NCI-H1930 (cell line): ENCODE measurements at regions not wholly inside any gene's neighbourhood (a gene's known extent, or its start where the extent isn't known, plus 50 kb on each side); places are given as distances from the start of the nearest gene placed in this dataset.

Experiments
- DNase-seq, 2 experiments: peaks; one replicate each; lab custom pipeline; 2025; lab: John Stamatoyannopoulos, UW

DNA sequence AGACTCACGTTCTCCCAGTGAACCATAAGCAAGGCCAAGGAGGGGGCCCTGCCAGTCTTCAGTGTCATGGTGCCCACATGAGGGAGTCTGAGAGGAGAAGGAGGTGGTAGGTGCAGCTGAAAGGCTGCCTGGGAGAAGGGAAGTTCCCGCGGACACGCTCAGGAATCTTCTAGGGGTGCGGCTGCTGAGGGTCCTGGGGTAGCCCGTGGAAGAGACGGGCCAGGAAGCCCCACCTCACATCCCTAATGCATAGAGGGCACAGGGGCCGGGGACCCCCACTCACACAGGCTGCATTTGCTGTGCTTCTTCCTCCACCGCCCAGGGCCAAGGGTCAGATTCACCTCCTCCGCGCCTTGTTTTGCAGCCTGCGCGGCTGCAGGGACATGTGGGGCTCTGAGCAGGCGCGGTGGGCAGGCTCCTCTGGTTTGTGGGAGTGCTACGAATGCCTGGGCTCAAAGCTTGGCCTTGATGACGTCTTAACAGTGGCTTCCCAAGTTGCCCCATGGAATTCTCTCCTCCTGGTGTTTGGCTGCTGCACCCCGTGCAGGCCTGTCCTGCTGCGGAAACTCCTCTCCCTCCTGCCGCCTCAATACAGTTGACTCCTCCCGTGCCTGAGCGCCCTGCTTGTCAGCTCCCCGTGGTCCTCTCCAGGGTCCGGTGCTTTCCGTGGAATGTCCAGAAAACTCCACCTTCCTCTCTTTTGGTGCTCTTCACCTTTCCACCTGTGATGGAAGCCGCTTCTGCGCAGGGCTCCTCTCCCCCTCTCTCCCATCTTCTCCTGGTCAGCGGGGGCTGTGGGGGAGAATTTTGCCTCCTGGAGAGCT, 95.7 kb downstream of the VAPA start:
- DNase-seq = no peak

DNA sequence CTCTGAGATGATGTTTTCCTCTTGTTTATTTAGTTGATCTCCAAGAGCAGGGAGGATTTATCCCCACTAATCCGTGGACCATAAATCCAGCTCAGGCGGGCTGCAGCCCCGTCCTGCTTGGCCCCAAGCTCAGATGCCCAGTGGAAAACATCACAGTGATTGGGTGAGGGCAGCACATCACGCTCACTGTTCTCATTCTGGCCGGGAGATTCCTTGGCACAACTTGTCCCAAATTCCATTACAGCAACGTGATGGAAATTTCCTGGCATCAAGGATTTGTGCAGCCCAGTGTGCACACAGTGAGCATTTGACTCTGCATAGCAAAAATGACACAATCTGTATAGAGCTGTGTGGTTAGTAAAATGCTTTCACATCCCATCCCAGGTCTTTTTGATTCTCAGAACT, 96.8 kb downstream of the VAPA start:
- DNase-seq = no peak

DNA sequence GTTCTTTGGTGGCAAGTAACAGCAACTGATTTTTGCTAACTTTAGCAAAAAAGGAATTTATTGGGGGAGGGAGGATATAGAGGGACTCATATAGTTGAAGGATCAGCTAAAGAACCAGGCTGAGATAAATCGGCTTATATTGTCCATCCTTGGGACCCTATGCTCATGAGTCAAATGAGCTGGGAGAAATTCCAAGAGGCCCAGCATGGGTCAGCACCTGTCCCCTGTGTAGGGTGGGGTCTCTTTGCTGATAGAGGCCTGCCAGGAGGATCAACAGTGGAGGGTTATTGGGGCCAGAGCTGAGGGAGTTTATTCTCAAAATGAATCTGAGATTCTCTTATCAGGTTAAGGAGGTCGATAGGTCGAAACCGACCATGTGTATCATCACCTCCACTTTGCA, 97.2 kb downstream of the VAPA start:
- DNase-seq = no peak

DNA sequence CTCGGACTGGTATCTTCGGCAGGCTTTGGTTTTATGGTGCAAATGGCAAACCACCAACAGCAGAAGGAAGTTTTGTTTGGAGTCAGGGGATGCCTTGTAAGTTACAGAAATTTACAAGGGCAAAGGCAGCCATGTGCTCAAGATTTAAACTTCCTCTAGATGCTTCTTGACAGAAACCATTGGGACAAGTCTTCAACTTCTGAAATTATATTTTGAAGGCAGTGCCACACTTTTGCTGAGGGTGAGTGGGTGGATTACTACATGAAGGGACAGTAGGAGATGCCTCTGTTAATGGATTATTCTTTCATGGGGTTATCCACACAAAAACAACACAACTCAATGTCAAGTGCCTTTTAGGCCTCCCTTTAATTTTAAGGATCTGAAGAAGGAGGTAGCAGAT, 97.9 kb downstream of the VAPA start:
- DNase-seq = no peak

DNA sequence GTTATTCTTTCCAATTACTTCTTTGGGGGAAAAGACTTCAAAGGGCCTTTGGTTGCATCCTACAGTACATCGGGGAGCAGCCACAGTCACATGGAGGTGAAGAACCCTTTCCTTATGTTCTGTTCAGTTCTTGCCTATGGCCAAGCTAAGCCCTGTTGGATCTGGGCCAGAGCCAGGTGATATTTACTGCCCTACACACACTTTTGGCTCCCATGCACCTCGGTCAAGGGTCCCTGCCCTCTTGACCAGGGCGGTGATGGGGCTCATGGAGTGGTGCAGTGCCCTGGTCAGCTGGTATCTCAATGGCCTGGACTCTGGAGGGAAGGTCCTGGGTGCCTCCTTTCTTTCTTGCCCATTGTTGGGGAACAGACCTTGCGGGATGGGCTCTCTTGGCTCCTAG, 98.7 kb downstream of the VAPA start:
- no peak for DNase-seq

DNA sequence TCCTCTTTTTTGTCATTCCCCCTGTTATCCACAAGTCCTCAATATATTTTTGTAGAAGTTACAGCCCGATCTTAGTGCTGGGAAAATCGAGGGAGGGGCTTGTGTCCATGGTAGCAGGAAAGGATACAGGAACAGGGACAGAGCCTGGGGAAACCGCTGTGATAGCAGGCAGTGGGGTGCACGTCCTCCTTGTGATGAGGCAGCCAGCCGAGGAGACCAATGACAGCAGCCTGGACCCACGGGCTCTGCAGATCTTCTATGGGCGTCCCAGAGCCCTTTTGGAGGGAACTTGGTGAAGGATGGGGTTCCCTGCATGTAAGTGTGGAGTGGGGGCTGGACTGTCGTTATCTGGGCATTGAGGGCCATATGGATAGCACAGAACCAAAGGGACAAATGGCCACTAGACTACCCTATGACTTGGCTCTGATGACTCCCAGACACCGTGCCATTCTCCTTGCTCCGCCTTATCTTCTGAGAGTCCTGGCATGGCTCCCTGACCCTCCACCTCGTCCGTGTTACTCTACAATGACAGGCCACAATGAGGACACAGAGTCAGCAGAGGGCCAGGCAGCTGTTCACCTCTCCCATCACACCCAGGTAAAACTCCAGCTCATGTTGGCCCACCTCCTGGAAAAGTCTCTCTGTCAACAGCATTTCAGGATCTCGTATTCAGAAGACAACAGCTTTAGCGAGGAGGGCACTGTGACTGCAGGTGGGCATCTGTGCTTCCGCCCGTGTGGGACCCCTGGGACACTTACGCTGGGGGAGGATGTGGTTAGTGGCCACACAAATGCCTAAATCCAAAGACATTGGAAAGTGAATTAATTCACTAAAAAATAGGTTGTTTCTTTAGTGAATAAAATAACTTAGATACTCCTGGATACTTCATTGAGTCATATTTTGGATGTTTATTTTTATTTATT, 100.1 kb downstream of the VAPA start:
- no peak for DNase-seq

DNA sequence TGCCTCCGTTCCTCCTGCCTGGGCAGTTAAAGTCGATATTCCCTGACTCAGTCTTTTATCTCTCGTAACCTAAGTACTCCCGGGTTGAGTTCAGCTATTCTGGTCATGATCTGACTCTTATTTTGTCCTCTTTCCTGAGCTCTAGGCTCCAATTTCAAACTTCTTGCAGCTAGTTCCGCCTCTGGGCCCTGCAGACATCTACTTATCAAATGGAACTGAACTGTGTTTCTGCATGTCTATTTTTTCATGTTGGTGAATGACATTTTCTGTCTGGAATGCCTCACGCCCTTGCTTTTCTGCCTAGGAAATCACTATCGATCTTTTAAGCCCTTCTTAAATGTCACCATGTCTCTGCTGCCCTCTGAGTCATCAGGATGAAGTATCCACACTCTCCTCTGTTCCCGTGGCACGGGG, 101.5 kb downstream of the VAPA start:
- no peak for DNase-seq

DNA sequence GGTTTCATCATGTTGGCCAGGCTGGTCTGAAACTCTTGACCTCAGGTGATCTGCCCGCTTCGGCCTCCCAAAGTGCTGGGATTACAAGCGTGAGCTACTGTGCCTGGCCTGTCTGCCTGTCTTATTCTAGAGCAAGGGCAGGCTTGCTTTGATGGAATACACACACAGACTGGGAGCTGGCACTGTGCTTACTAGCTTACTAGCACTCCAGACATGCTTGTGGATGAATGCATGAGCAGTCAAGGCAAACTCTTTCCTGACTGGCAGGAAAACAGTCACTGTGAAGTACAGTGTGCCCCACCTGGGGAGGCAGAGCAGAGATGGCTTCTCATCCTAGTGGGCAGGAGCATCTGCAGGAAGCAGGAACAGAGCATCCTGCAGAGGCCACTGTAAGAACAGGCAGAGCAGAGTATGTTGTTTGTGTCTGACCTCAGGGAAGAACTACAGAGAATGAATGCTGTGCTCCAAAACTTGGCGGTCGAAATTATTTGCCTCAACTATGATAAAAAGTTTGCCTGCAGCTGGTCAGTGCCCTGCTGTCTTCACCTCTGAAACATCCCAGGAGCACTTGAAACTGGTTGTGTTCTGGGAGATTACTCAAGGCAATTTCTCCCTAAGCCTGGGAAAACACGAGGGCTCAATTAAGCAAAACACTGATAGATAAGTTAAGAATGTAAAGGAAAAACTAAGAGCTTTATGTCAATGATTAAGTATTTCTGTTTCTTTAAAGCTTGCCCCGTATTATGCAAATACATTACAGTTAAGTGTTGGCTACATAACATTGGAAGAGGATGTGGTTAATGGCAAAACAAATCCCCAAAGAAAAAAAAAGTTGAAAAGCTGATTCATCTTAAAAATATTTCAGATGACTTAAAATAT, 102.4 kb downstream of the VAPA start:
- DNase-seq = no peak

DNA sequence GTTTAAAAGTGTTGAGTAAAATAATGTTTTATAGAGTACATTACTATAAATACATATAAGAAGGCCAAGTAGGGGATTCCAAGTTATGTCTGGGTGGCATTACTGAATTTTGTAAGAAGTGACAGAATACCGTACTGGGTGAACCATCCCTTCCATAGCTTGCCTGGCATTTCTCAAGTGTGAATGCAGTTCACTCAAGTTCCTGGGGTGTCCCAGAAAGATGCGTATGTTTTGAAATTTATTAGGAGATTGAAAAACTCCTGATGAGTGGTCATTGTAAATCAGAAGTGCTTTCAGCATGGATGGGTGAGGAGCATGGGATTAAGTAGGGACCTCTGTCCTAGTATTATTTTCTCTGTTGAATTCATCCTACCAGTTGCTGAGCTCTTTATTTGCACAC, 103.2 kb downstream of the VAPA start:
- DNase-seq = no peak

DNA sequence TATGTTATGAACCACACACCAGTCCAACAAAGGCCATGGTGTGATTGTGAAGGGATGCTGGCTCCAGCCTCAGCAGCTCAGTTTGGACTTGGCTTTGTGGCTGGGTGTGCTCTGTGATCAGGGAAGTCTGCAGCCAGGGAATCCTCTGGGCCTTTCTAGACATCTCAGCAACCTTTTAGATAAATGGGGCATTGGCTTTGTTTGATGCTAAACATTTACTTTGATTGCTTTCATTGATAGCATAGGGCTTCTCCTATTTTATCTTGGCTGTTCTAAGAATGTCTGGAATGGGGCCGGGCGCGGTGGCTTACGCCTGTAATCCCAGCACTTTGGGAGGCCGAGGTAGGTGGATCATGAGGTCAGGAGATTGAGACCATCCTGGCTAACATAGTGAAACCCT, 104.5 kb downstream of the VAPA start:
- DNase-seq = no peak

DNA sequence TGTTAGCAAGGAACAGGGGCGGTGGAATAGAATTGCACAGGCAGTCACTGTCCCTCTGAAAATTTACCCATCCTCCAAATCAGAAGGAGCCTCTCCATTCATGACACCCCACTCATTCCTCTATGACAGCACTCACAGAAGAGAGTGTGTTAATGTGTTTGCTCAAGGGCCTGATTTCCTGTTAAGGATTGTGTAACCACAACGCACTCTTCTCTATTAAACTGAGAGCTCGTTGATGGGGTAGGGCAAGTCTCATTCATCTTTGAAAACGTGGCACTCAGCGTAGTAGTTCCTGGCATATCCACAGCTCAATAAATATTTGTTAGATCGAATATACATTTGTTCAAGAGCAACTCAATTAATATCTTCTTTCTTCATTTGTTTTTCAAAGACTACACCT, 106.4 kb downstream of the VAPA start:
- DNase-seq = peak; percentile 59 to 71

DNA sequence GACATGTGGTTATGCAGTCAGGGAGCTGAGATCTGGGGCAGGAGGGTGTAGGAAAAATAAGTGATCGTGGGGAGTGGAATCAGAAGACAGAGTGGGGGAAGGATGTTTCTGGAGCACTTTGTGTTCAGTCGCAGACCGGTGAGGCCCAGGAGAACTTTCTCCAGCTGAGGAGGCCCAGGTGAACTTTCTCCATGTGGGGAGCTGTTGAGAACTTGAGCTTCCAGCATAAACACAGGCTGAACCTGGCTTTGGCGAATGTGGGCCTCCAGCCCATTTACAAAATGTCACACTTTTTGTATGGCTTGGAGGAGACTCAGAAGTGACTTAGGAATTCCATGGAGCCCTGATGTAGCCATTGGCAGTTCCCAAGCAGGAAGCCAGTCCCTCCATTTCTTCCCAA, 108.5 kb downstream of the VAPA start:
- DNase-seq = no peak

DNA sequence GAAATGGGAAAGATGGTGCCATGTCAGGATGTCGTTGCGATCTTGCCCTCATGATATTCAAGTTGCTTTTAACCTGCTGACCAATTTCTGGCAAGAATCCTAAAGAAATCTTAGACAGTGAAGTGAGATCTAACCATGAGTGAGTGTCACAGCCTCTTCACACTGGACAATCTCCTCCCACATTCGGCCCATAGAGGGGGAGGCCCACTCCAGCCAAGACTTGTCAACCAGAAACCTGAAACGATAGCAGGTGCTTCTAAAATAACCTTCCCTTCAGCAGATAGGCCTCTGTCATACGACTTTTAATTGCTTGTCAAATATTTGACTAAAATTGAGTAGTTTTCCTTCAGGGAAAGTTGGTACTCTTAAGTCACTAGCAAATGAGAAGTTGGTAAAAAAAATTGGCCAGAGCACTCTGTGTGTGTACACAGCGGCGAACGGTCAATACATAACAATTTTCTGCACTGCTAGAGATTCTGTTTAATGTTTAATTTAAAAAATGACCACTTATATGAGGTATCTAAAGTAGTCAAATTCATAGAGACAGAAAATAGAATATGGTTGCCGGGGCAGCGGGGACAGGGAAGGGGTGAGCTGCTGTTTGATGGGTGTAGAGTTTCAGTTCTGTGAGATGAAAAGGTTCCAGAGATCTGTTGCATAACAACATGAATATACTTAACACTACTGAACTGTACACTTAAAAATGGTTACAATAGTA, 110.2 kb downstream of the VAPA start:
- DNase-seq = peak; percentile 84 to 86

DNA sequence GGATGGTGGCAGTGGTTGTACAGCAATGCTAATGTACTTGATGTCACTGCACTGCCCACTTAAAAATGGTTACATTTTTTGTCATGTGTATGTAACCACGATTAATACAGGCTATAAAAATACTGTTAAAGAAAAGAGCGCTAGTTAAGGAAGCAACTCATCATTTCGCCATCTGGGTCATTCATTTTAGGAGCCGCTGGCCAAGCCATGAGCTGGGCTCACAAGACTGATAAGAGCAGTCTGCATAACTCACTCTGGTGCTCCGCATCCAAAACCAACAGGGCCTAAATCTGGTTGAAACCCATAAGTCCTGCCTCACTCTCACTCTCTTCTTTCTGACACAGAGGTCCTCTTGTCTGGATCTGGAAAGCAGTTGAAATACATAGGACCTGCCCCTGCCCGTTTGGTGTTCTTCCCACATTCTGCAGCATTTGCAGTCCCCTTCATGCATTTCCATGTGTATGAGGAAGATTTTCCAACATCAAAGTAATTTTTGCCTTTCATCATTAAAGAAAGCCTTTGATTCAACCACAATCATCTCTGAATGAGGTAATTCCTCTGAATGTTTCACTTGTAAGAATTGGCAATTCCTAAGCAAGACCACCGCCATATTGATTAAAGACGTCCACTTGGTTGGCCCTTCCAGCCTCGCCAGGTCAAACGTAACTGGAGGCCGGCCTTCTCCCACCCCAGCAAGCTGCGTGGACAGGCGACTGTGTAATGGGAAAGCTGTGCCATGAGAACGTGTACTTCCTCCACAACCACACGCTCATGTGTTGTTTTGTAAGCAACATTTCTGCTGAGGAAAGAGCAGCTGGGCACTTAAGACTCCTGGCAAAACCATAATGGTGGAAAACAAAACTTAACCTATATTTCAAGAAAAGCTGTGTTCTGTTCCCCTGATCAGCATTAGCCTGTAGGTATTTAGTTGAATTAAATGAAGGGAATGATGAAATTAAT, 112.2 kb downstream of the VAPA start:
- no peak for DNase-seq

DNA sequence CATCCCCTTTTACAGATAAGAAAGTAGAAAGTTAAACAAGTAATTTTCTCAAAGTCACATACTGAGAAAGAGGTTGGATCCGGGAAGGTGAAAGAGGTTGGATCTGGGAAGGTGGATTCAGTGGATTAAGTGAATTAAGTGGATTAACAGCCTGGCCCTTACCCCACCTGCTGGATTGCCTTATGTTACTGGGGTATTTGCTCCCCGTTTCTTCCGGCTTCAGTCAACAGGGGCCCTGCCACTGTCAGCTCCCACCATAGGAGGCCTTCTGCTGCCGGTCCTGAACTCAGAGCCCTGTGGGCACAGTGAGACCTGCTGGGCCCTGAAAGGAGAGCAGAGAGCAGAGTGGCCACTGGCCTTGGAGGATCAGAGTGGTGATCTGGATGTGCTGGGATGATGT, 113.2 kb downstream of the VAPA start:
- DNase-seq = no peak

DNA sequence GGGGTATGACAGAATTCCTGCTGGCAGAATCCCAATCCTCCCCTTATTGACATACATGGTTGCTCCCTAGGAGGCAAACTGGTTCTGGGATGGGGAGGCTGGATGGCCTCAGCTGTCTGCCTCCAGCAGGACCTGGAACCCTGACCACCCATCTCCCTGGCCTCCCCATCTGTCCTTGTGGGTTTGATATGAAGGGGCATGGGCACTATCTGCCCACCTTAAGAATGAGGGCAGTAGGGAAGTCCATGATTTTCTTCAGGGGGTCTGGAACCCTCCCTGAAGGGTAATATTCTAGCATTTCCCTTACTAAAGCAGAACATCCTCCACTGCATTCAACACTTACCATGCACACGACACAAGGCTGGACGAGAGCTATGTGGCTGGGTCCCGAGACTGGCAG, 113.6 kb downstream of the VAPA start:
- DNase-seq = no peak

DNA sequence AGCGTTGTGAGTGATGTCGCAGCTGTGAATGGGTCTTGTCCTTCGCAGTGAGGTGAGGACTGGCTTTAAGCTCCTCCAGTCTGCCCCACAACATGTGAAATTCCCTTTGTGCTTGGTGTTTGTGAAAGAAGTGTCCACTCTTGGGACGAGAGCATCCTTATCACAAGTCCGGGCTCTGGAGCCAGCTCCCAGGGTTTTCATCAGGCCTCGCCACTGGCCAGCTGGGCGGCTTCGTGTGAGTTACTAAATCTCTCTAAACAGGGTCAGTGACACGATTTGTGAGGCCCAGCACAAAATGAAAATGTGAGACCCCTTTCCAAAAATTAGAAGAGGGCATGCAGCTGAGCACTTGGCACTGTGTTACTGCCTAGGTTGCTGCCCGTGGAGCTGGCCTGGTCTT, 115.9 kb downstream of the VAPA start:
- no peak for DNase-seq

DNA sequence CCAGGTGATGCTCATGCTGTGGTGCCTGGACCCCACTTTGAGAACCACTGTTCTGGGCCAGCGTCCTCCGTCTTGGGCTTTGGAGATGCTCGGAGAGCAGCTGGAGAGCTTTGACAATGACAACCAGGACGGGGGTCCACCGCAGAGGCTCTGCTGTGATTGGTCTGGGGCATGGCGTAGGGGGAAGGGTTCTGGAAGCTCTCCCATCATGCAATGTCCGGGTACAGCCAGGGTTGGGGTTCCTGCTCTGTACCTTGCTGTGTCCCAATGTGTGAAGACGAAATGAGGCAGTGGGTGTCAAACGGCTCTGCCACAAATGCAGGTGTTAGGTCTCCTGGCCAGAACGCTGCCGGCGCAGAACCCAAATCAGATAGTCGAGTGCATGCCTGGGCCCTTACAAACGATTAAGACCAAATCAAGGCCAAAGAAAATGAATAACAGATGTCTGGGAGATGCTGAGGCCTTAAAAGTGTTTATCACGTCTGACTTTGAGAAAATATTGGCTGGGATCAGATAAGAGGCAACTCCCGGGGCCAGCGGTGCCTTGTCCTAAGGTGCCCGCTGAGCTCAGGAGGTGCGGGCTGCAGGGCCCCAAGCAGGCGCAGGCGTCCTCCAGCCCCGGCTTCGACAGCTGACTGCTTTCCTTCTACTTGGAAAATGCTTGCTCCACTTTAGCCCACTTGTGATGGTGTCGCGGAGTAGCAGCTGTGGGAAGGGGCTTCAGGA, 117.2 kb downstream of the VAPA start:
- DNase-seq = no peak

DNA sequence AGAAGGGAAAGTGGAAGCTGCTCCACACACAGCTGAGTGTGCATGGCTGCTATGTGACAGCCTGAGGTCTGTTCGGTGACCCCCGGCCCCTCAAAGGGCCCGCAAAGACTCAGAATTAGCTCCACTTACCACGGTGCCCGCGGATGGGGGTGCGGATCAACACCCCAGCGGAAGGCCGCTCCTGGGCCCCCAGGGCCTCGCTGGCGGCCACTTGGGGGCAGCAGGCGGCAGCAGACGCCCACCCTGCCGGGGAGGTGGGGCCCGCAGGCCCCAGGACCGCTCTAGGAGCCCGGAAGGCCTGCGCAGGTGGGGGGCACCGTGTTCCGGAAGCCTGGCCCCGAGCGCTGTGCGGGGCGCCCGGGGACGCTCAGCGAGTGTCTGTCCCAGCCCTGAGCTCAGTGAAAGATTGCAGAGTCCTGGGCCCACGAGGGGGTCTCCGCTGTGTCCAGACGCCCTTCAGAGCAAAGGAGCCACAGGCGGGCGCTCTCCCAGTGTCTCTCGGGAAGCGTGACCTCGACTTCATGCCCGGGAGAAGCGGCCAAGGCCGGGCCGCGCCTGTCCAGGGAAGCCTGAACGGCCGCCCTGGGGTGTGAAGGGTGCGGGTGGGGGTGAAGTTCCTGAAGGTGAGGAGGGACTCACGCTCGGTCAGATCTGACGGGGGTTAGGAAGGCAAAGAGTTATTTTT, 118.7 kb downstream of the VAPA start:
- no peak for DNase-seq
